ENCODE measurements at regions not wholly inside any gene's neighbourhood (a gene's known extent, or its start where the extent isn't known, plus 50 kb on each side); places are given as distances from the start of the nearest gene placed in this dataset.

DNA sequence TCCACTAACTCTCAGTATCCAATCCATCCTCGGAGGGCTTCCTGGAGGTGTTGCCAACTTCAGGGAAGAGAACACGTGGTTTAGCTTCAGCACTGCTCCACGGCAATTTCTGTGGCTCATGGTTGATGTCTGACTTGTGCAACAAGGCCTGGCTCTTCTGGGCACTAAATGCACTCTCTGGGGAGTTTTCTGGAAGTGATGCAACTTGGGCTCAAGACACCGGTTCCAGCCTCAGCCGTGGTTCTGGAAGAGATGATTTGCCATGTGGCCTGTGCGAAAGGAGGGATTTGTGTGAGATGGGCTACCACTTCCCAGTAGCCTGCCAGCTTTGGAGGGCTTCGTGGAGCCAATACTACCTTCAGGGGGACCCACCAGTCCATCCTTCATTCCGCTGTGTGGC, 118.6 kb upstream of the RTL1 start:
- no peak for TF ChIP-seq GATA3 (IDR thresholded peaks at IDR 0.05; ENCODE audit: low read depth, low read length)
- no peak for TF ChIP-seq GATA2 (IDR thresholded peaks at IDR 0.05; ENCODE audit: low read depth, low read length)
